Thyroid gland (tissue), 4 donors: ENCODE measurements at regions not wholly inside any gene's neighbourhood (a gene's known extent, or its start where the extent isn't known, plus 50 kb on each side); places are given as distances from the start of the nearest gene placed in this dataset.

Experiments
- DNase-seq, 2 donors: peaks; one replicate each; pipeline ENCODE4 v3.0.0-alpha.2; 2019
- H3K27ac ChIP-seq, 3 donors: fragments of 200-600 bp; sonication (generic); 1 replicate in 2 of 3; 2 replicates in 1 of 3; pipeline ENCODE4 v1.5.1; 2016 to 2019; ENCODE audit warnings: mild to moderate bottlenecking in 1 of 3, moderate library complexity in 1 of 3
- H3K27me3 ChIP-seq: fragments of 200-600 bp; sonication (generic); one replicate; pipeline ENCODE4 v1.5.1; 2019
- H3K36me3 ChIP-seq, 2 donors: fragments of 200-600 bp; sonication (generic); one replicate each; pipeline ENCODE4 v1.5.1; 2016 to 2019
- H3K4me1 ChIP-seq, 2 donors: fragments of 200-600 bp; sonication (generic); one replicate each; pipeline ENCODE4 v1.5.1; 2017 to 2019
- H3K4me3 ChIP-seq, 3 donors: fragments of 200-600 bp; sonication (generic); replicated peaks in 1 of 3; 1 replicate in 2 of 3; 2 replicates in 1 of 3; pipeline ENCODE4 v1.5.1; 2016; ENCODE audit warnings: mild to moderate bottlenecking in 1 of 3
- H3K9me3 ChIP-seq: fragments of 200-600 bp; sonication (generic); one replicate; pipeline ENCODE4 v1.5.1; 2017
- CTCF ChIP-seq, 6 experiments: fragments of 200-600 bp in 3 of 6; fragments of 450-650 bp in 3 of 6; sonication (generic) in 3 of 6; IDR thresholded peaks; one replicate each; pipeline ENCODE4 v1.5.1; 2016 to 2019; ENCODE audit warnings: antibody characterized with exemption in 6 of 6, mild to moderate bottlenecking in 2 of 6, inconsistent platforms in 1 of 6, moderate library complexity in 1 of 6
- POLR2A ChIP-seq, 2 donors: fragments of 450-650 bp; IDR thresholded peaks; one replicate each; pipeline ENCODE4 v1.6.1; 2017; ENCODE audit warnings: antibody characterized with exemption in 2 of 2, mild to moderate bottlenecking in 2 of 2, moderate library complexity in 1 of 2
- WGBS, 2 donors: methylation state at CpG; one replicate each; pipeline ENCODE4 v1.1.5; 2017; 5-methylcytosine and 5-hydroxymethylcytosine counted together
- intact Hi-C: fragments of 100-400 bp; cut with DNase I; formaldehyde crosslinking; loops from one replicate; pipeline ENCODE4 v1.15.1; 2023

GRCh38 chr2:9681427-9681817 lies 50.6 kb upstream of the YWHAQ start:
- Histone ChIP-seq H3K27me3 (no peaks in the 10 kb centered on the region), H3K4me1 (no peaks in the 10 kb centered on the region), H3K9me3 (no peaks in the 10 kb centered on the region), H3K4me3 (no peak overlapping the region), H3K27ac (no peak overlapping the region), H3K36me3 (no peaks in the 10 kb centered on the region)
- WGBS, 2 donors, result 81 to 82% methylated on average over 7 of the region's 7 CpGs
- DNase-seq, result no peak
- TF ChIP-seq CTCF (IDR thresholded peaks at IDR 0.05) (no peak), POLR2A (IDR thresholded peaks at IDR 0.05) (no peak)
- intact Hi-C loops, result no loop called here

DNA sequence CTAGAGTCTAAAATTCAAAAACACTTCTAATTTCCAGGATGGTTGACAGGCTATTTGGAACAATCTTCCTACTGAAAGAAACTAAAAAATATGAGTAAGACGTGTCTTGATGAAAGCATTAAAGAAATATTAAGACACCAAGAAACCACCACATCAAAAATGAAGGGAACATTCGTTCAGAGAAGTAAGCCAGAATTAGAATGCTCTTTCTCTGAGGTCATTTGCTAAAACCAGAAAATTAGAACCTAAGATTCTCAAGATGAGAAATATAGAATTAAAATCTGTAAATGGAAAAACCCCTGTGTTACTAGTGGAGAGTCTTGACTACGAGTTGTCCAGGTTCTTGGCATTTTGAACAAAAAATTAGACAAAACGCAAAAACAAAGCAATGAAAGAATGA lies 54.8 kb upstream of the YWHAQ start:
- TF ChIP-seq CTCF (IDR thresholded peaks at IDR 0.05), result no peak
- no peak for TF ChIP-seq POLR2A (IDR thresholded peaks at IDR 0.05)
- intact Hi-C loops, result no loop called here
- Histone ChIP-seq H3K27ac (no peak overlapping the region), H3K36me3 (no peaks in the 10 kb centered on the region), H3K27me3 (no peaks in the 10 kb centered on the region), H3K4me3 (no peak overlapping the region), H3K9me3 (no peaks in the 10 kb centered on the region), H3K4me1 (no peaks in the 10 kb centered on the region)
- 94% methylated on average over 4 of the region's 4 CpGs for WGBS, 2 donors
- DNase-seq, result no peak

- DNase-seq, result no peak
- no peak for TF ChIP-seq POLR2A (IDR thresholded peaks at IDR 0.05)
- no peak for TF ChIP-seq CTCF (IDR thresholded peaks at IDR 0.05)
- no peaks in the 10 kb centered on the region for H3K27me3 ChIP-seq
- H3K4me1 ChIP-seq, result no peaks in the 10 kb centered on the region
- WGBS, 2 donors, result 87 to 89% methylated on average over 8 of the region's 8 CpGs
- H3K9me3 ChIP-seq, result no peaks in the 10 kb centered on the region
- intact Hi-C loops, result no loop called here
- H3K27ac ChIP-seq, result no peak overlapping the region
- no peak overlapping the region for H3K4me3 ChIP-seq
- no peaks in the 10 kb centered on the region for H3K36me3 ChIP-seq
These were observed 55.3 kb upstream of the YWHAQ start for GRCh38 chr2:9686061-9686460.

DNA sequence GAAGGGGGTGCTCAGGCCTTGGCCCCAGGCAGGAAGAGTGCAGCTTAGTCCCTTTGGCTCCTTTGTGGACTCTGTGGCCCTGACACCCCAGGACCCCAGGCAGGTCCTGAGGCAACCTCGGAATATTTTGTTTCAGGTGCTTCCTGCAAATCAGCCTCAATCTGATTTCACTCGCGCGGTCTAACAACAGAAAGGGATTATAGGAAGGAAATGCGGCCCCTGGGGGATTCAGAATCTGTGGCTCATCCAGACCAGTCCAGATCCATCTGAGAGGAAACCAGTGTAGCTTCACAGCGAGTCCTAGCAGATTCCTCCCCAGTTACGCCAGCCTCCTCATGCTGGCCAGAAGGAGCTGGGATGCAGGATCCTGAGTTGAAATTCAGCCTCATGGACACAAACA lies 59.5 kb upstream of the YWHAQ start:
- Histone ChIP-seq H3K4me3 (no peak overlapping the region), H3K36me3 (no peaks in the 10 kb centered on the region), H3K27ac (no peak overlapping the region), H3K4me1 (no peaks in the 10 kb centered on the region), H3K27me3 (no peaks in the 10 kb centered on the region), H3K9me3 (no peaks in the 10 kb centered on the region)
- WGBS, 2 donors, result 70% methylated on average over 7 of the region's 7 CpGs
- TF ChIP-seq CTCF (IDR thresholded peaks at IDR 0.05) (no peak), POLR2A (IDR thresholded peaks at IDR 0.05) (no peak)
- intact Hi-C loops, result no loop called here
- DNase-seq, result peak; percentile 7 to 20

DNA sequence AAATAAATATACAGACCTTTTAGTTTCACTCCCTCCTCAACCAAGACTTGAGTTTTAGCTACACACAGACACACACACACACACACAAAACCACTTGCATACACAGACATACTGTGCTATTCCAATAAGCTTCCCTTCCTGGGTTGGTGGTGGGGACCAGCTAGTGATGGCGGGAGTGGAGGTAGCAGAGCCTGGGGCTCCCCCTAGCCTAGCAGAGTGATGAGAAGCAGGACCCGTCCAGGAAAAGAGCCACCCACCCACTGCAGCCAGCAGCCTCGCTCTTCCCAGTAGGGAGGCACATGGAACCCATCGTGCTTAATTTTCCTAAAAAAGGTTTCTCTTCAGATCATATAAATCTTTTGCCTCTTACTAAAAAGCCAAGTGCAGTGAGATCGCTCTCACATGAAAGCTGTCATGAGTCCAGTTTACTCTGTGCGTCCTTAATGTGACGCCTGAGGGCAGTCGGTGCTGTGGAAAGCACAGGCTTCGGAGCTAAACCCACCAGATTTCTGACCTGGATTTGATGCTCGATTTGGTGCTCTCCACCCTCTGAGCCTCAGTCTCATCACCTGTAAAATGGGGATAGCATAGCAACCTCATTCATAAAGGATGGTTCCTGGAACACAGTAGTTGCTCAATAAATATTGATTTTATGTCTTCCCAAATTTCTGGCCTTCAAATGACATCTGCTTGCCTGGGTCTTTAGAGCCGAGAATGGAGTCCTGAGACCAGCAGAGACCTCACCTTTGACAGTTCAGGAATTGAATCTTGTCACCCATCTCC lies 60.1 kb upstream of the YWHAQ start:
- no peak overlapping the region for H3K27ac ChIP-seq
- no peaks in the 10 kb centered on the region for H3K9me3 ChIP-seq
- no peaks in the 10 kb centered on the region for H3K27me3 ChIP-seq
- WGBS, 2 donors, result 92 to 96% methylated on average over 11 of the region's 11 CpGs
- no peak for DNase-seq
- no peak overlapping the region for H3K4me3 ChIP-seq
- TF ChIP-seq POLR2A (IDR thresholded peaks at IDR 0.05) (no peak), CTCF (IDR thresholded peaks at IDR 0.05) (no peak)
- no peaks in the 10 kb centered on the region for H3K4me1 ChIP-seq
- no peaks in the 10 kb centered on the region for H3K36me3 ChIP-seq
- intact Hi-C loops, result no loop called here
